ENCODE measurements at regions not wholly inside any gene's neighbourhood (a gene's known extent, or its start where the extent isn't known, plus 50 kb on each side); places are given as distances from the start of the nearest gene placed in this dataset.

DNA sequence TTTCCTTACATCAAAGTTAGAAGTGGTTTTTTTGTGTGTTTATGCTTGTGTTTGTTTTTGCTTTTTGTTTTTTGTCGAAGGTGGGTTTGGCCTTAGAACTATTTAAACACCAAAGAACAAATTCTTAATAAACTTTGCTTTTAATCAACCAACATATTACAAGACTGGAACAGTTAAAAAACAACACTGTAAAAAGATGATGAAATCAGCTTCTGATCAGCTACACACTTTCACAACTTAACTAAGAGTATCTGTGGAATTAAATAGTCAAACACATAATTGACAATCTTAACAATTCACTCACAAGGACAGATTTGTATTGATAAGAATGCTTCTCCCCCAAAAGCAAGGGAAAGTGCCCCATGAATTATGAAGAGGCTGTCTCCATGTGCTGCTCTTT, 58.8 kb downstream of the MRPL32 start:
- TF ChIP-seq, protein P1, sequence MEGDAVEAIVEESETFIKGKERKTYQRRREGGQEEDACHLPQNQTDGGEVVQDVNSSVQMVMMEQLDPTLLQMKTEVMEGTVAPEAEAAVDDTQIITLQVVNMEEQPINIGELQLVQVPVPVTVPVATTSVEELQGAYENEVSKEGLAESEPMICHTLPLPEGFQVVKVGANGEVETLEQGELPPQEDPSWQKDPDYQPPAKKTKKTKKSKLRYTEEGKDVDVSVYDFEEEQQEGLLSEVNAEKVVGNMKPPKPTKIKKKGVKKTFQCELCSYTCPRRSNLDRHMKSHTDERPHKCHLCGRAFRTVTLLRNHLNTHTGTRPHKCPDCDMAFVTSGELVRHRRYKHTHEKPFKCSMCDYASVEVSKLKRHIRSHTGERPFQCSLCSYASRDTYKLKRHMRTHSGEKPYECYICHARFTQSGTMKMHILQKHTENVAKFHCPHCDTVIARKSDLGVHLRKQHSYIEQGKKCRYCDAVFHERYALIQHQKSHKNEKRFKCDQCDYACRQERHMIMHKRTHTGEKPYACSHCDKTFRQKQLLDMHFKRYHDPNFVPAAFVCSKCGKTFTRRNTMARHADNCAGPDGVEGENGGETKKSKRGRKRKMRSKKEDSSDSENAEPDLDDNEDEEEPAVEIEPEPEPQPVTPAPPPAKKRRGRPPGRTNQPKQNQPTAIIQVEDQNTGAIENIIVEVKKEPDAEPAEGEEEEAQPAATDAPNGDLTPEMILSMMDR (IDR thresholded peaks at IDR 0.05; ENCODE audit: poor library complexity): no peak
- TF ChIP-seq EZH2 (IDR thresholded peaks at IDR 0.05; ENCODE audit: borderline replicate concordance): no peak
- no peak for TF ChIP-seq EZH2phosphoT487 (IDR thresholded peaks at IDR 0.05; ENCODE audit: low read depth, severe bottlenecking, unreplicated experiment)
